ENCODE measurements at regions not wholly inside any gene's neighbourhood (a gene's known extent, or its start where the extent isn't known, plus 50 kb on each side); places are given as distances from the start of the nearest gene placed in this dataset.

GRCh38 chr2:238739668-238740067, 108.2 kb upstream of the TWIST2 start:
- TF ChIP-seq ISL1 (CRISPR knock-in tag; IDR thresholded peaks at IDR 0.05) (no peak), CSRNP3 (CRISPR knock-in tag; IDR thresholded peaks at IDR 0.05) (no peak), ZNF70 (CRISPR knock-in tag; IDR thresholded peaks at IDR 0.05) (no peak), SNAI2 (CRISPR knock-in tag; IDR thresholded peaks at IDR 0.05) (no peak), GLIS3 (CRISPR knock-in tag; IDR thresholded peaks at IDR 0.05) (no peak), ZNF8 (CRISPR knock-in tag; IDR thresholded peaks at IDR 0.05) (no peak), ZC3H10 (CRISPR knock-in tag; IDR thresholded peaks at IDR 0.05) (no peak), RARB (CRISPR knock-in tag; IDR thresholded peaks at IDR 0.05) (no peak), ZFP30 (CRISPR knock-in tag; IDR thresholded peaks at IDR 0.05) (no peak), PATZ1 (CRISPR knock-in tag; IDR thresholded peaks at IDR 0.05; ENCODE audit: borderline replicate concordance) (no peak), BACH2 (CRISPR knock-in tag; IDR thresholded peaks at IDR 0.05; ENCODE audit: borderline replicate concordance) (no peak), TCF4 (CRISPR knock-in tag; IDR thresholded peaks at IDR 0.05; ENCODE audit: borderline replicate concordance) (no peak)
- TF ChIP-seq, protein P1, sequence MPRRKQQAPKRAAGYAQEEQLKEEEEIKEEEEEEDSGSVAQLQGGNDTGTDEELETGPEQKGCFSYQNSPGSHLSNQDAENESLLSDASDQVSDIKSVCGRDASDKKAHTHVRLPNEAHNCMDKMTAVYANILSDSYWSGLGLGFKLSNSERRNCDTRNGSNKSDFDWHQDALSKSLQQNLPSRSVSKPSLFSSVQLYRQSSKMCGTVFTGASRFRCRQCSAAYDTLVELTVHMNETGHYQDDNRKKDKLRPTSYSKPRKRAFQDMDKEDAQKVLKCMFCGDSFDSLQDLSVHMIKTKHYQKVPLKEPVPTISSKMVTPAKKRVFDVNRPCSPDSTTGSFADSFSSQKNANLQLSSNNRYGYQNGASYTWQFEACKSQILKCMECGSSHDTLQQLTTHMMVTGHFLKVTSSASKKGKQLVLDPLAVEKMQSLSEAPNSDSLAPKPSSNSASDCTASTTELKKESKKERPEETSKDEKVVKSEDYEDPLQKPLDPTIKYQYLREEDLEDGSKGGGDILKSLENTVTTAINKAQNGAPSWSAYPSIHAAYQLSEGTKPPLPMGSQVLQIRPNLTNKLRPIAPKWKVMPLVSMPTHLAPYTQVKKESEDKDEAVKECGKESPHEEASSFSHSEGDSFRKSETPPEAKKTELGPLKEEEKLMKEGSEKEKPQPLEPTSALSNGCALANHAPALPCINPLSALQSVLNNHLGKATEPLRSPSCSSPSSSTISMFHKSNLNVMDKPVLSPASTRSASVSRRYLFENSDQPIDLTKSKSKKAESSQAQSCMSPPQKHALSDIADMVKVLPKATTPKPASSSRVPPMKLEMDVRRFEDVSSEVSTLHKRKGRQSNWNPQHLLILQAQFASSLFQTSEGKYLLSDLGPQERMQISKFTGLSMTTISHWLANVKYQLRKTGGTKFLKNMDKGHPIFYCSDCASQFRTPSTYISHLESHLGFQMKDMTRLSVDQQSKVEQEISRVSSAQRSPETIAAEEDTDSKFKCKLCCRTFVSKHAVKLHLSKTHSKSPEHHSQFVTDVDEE (CRISPR knock-in tag; IDR thresholded peaks at IDR 0.05): no peak
- TF ChIP-seq, protein P2, sequence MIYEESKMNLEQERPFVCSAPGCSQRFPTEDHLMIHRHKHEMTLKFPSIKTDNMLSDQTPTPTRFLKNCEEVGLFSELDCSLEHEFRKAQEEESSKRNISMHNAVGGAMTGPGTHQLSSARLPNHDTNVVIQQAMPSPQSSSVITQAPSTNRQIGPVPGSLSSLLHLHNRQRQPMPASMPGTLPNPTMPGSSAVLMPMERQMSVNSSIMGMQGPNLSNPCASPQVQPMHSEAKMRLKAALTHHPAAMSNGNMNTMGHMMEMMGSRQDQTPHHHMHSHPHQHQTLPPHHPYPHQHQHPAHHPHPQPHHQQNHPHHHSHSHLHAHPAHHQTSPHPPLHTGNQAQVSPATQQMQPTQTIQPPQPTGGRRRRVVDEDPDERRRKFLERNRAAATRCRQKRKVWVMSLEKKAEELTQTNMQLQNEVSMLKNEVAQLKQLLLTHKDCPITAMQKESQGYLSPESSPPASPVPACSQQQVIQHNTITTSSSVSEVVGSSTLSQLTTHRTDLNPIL (CRISPR knock-in tag; IDR thresholded peaks at IDR 0.05; ENCODE audit: low read depth): no peak
